HCT116 (cell line): ENCODE measurements at regions not wholly inside any gene's neighbourhood (a gene's known extent, or its start where the extent isn't known, plus 50 kb on each side); places are given as distances from the start of the nearest gene placed in this dataset.

Source experiments
- ATAC-seq: fragments of 200-7000 bp; cut with Tn5 transposase; 2 replicates; pipeline ENCODE4 v1.9.1; 2020; ENCODE audit warnings: mild to moderate bottlenecking, moderate library complexity
- BruUV-seq: library from RNA; stranded (reverse); fragments of 400-500 nt; replicated peaks from 2 replicates; lab custom pipeline; 2021; lab: Mats Ljungman, UMichigan
- CTCF ChIA-PET: fragments of 300-600 bp; sonication (Branson Sonifier 250); formaldehyde crosslinking; loops from one replicate; lab custom pipeline; 2021; ENCODE audit warnings: antibody characterized with exemption; lab: Charles Lee
- POLR2A ChIA-PET: fragments of 300-600, 350-600 bp; sonication (Branson Sonifier 250); formaldehyde crosslinking; loops from one replicate; lab custom pipeline; 2021; ENCODE audit warnings: antibody characterized with exemption; lab: Charles Lee
- RAD21 ChIA-PET, 2 experiments: fragments of 300-600 bp; sonication (Branson Sonifier 250); formaldehyde crosslinking; loops; one replicate each; lab custom pipeline; 2023; ENCODE audit warnings: low total read pairs in 2 of 2; ENCODE audit not compliant: uncharacterized antibody in 2 of 2, unreplicated experiment in 2 of 2, low non-redundant PET in 1 of 2; lab: Charles Lee
- DNase-seq: peaks from one replicate; pipeline ENCODE4 v3.0.0-alpha.2; 2010; ENCODE audit warnings: low read depth, low spot score
- H2AFZ ChIP-seq: fragments of 200-600 bp; shearing (Covaris generic), sonication (generic); 2 replicates; pipeline ENCODE4 v1.6.1; 2017; ENCODE audit warnings: low read depth, mixed run types, mixed read lengths, antibody characterized with exemption, low read length; ENCODE audit not compliant: poor library complexity, severe bottlenecking
- H3K27ac ChIP-seq: 2 replicates; pipeline ENCODE4 v1.5.1; 2012; ENCODE audit warnings: low read depth, low read length
- H3K27me3 ChIP-seq: fragments of 200-600 bp; sonication (generic); 2 replicates; pipeline ENCODE4 v1.6.1; 2016; ENCODE audit warnings: mixed run types, low read length, mixed read lengths; ENCODE audit not compliant: insufficient read depth
- H3K36me3 ChIP-seq, 2 experiments: fragments of 200-500 bp in 1 of 2; fragments of 200-600 bp in 1 of 2; sonication (Bioruptor generic) in 1 of 2; sonication (generic) in 1 of 2; 2 replicates each; pipeline versions ENCODE4 v1.5.1 to v1.6.1; 2014 to 2016; ENCODE audit warnings: low read length in 2 of 2, inconsistent platforms in 1 of 2, mixed read lengths in 1 of 2, mixed run types in 1 of 2; ENCODE audit not compliant: insufficient read depth in 2 of 2, control insufficient read depth in 1 of 2
- H3K4me1 ChIP-seq, 2 experiments: fragments of 200-600 bp in 1 of 2; sonication (generic) in 1 of 2; 2 replicates each; pipeline versions ENCODE4 v1.5.1 to v1.6.1; 2012 to 2017; ENCODE audit warnings: low read length in 2 of 2, inconsistent platforms in 1 of 2, mild to moderate bottlenecking in 1 of 2, mixed read lengths in 1 of 2, mixed run types in 1 of 2, moderate library complexity in 1 of 2; ENCODE audit not compliant: insufficient read depth in 2 of 2, control insufficient read depth in 1 of 2
- H3K4me2 ChIP-seq: fragments of 200-600 bp; sonication (generic); 2 replicates; pipeline ENCODE4 v1.6.1; 2017; ENCODE audit warnings: mixed run types, low read length, mixed read lengths
- H3K4me3 ChIP-seq, 2 experiments: fragments of 200-600 bp in 1 of 2; sonication (generic) in 1 of 2; replicated peaks in 1 of 2; 2 replicates each; pipeline ENCODE4 v1.5.1; 2011 to 2016; ENCODE audit warnings: low read length in 2 of 2, control low read depth in 1 of 2, low read depth in 1 of 2, mild to moderate bottlenecking in 1 of 2, mixed read lengths in 1 of 2, mixed run types in 1 of 2
- H3K79me2 ChIP-seq: fragments of 200-600 bp; sonication (generic); 2 replicates; pipeline ENCODE4 v1.6.1; 2017; ENCODE audit warnings: mild to moderate bottlenecking, mixed run types, low read length, moderate library complexity, mixed read lengths; ENCODE audit not compliant: insufficient read depth
- H3K9ac ChIP-seq: fragments of 200-600 bp; sonication (generic); 2 replicates; pipeline ENCODE4 v1.6.1; 2016; ENCODE audit warnings: low read length, mixed read lengths
- H3K9me2 ChIP-seq: fragments of 200-600 bp; sonication (generic), shearing (Covaris generic); 2 replicates; pipeline ENCODE4 v1.6.1; 2017; ENCODE audit warnings: mixed run types, mild to moderate bottlenecking, moderate library complexity; ENCODE audit not compliant: insufficient read depth
- H3K9me3 ChIP-seq, 2 experiments: fragments of 200-500 bp in 1 of 2; fragments of 200-600 bp in 1 of 2; sonication (Bioruptor generic) in 1 of 2; sonication (generic) in 1 of 2; 2 replicates each; pipeline ENCODE4 v1.6.1; 2014 to 2017; ENCODE audit warnings: low read length in 2 of 2, mixed read lengths in 2 of 2, inconsistent platforms in 1 of 2, low read depth in 1 of 2, mild to moderate bottlenecking in 1 of 2, mixed run types in 1 of 2, moderate library complexity in 1 of 2; ENCODE audit not compliant: control insufficient read depth in 1 of 2, insufficient read depth in 1 of 2
- H4K20me1 ChIP-seq: fragments of 200-600 bp; sonication (generic), shearing (Covaris generic); 2 replicates; pipeline ENCODE4 v1.6.1; 2017; ENCODE audit warnings: mixed run types, mild to moderate bottlenecking, moderate library complexity; ENCODE audit not compliant: insufficient read depth
- CTCF ChIP-seq, 3 experiments: fragments of 200-600 bp in 1 of 3; sonication (generic) in 1 of 3; IDR thresholded peaks in 2 of 3; conservative IDR thresholded peaks in 1 of 3; 2 replicates each; pipeline ENCODE4 v1.5.1; 2012 to 2017; ENCODE audit warnings: low read depth in 2 of 3, low read length in 2 of 3, antibody characterized with exemption in 1 of 3, borderline replicate concordance in 1 of 3, control low read depth in 1 of 3, mild to moderate bottlenecking in 1 of 3, mixed read lengths in 1 of 3, mixed run types in 1 of 3, moderate library complexity in 1 of 3; ENCODE audit not compliant: insufficient read depth in 1 of 3
- EGR1 ChIP-seq: IDR thresholded peaks from 2 replicates; pipeline ENCODE4 v1.6.1; 2012; ENCODE audit warnings: low read depth
- ELF1 ChIP-seq: IDR thresholded peaks from 2 replicates; pipeline ENCODE4 v1.6.1; 2012; ENCODE audit warnings: low read depth, borderline replicate concordance
- MAX ChIP-seq: IDR thresholded peaks from 2 replicates; pipeline ENCODE4 v1.6.1; 2012
- POLR2A ChIP-seq: IDR thresholded peaks from 2 replicates; pipeline ENCODE4 v1.7.0; 2011; ENCODE audit warnings: borderline replicate concordance; ENCODE audit not compliant: insufficient read depth, insufficient read length; ENCODE audit errors: extremely low read depth
- POLR2AphosphoS5 ChIP-seq: IDR thresholded peaks from 2 replicates; pipeline ENCODE4 v1.6.1; 2011; ENCODE audit warnings: mild to moderate bottlenecking, low read depth, low read length, moderate library complexity
- RAD21 ChIP-seq: IDR thresholded peaks from 2 replicates; pipeline ENCODE4 v1.6.1; 2012; ENCODE audit warnings: low read depth, mild to moderate bottlenecking
- REST ChIP-seq: IDR thresholded peaks from 2 replicates; pipeline ENCODE4 v1.6.1; 2012; ENCODE audit warnings: low read depth
- SIN3A ChIP-seq: IDR thresholded peaks from 2 replicates; pipeline ENCODE4 v1.6.1; 2012; ENCODE audit warnings: low read depth
- SP1 ChIP-seq: IDR thresholded peaks from 2 replicates; pipeline ENCODE4 v1.6.1; 2012; ENCODE audit warnings: low read depth
- SRF ChIP-seq: IDR thresholded peaks from 2 replicates; pipeline ENCODE4 v1.6.1; 2012; ENCODE audit warnings: low read depth
- TCF7L2 ChIP-seq: IDR thresholded peaks from 2 replicates; pipeline ENCODE4 v1.7.0; 2011; ENCODE audit warnings: borderline replicate concordance, inconsistent platforms; ENCODE audit not compliant: insufficient read depth, insufficient read length; ENCODE audit errors: extremely low read depth
- YY1 ChIP-seq: IDR thresholded peaks from 2 replicates; pipeline ENCODE4 v1.6.1; 2011; ENCODE audit warnings: low read length, low read depth, moderate library complexity, mild to moderate bottlenecking; ENCODE audit not compliant: insufficient replicate concordance; ENCODE audit errors: extremely low read depth
- ZNF274 ChIP-seq: fragments of 200-500 bp; sonication (Bioruptor generic); IDR thresholded peaks from 2 replicates; pipeline ENCODE4 v1.6.1; 2014; ENCODE audit warnings: mild to moderate bottlenecking, low read depth, low read length, inconsistent platforms
- intact Hi-C: fragments of 100-400 bp; cut with micrococcal nuclease; formaldehyde crosslinking; loops from 2 replicates; pipeline ENCODE4 v1.10.0; 2022

- Histone ChIP-seq H3K4me1 (no peaks in the 10 kb centered on the region), H3K4me3 (no peak overlapping the region), H3K36me3 (no peaks in the 10 kb centered on the region), H3K9ac (no peak overlapping the region), H2AFZ (no peak overlapping the region), H3K27ac (no peak overlapping the region), H4K20me1 (no peaks in the 10 kb centered on the region), H3K9me3 (no peaks in the 10 kb centered on the region), H3K79me2 (no peaks in the 10 kb centered on the region), H3K4me2 (no peak overlapping the region), H3K27me3 (no peaks in the 10 kb centered on the region), H3K9me2 (no peaks in the 10 kb centered on the region)
- BruUV-seq, result no TSS peak
- ATAC-seq (no peak), DNase-seq (no peak)
- CTCF ChIA-PET, result no interaction called here
- POLR2A ChIA-PET, result no interaction called here
- RAD21 ChIA-PET, result no interaction called here
- TF ChIP-seq MAX (no peak), TCF7L2 (no peak), CTCF (IDR thresholded peaks at IDR 0.05 in 2 of 3, conservative IDR thresholded peaks at IDR 0.05 in 1 of 3; ENCODE audit: borderline replicate concordance in 1 of 3, insufficient read depth in 1 of 3, low read depth in 2 of 3, low read length in 2 of 3) (no peak), POLR2AphosphoS5 (no peak), REST (no peak), SP1 (no peak), RAD21 (no peak), SRF (no peak), ZNF274 (no peak), ELF1 (no peak), SIN3A (no peak), POLR2A (no peak), EGR1 (no peak), YY1 (no peak)
- intact Hi-C loops, result no loop called here
Observed at GRCh38 chr7:79664884-79665676, 211.6 kb upstream of the MAGI2 start.
